CD4-positive, CD25-positive, alpha-beta regulatory T cell (primary cell): ENCODE measurements at regions not wholly inside any gene's neighbourhood (a gene's known extent, or its start where the extent isn't known, plus 50 kb on each side); places are given as distances from the start of the nearest gene placed in this dataset.
"Not testable (repeated sequence)": the region's sequence is repeated elsewhere in the genome, so short reads cannot be mapped to it uniquely, and the experiment has no call there.

Source experiments
- ATAC-seq, 2 donors: fragments of 150-1000 bp; cut with Tn5 transposase; one replicate each; pipeline ENCODE4 v1.10.0; 2021; ENCODE audit warnings: low read depth in 2 of 2, moderate number of reproducible peaks in 2 of 2, moderate library complexity in 1 of 2
- DNase-seq, 3 donors: peaks; one replicate each; pipeline versions ENCODE4 v3.0.0 to v3.0.0-alpha.2; 2012 to 2022; ENCODE audit warnings: mixed read lengths in 1 of 3
- H3K27ac ChIP-seq: one replicate; pipeline ENCODE4 v1.7.0; 2013; ENCODE audit warnings: mild to moderate bottlenecking, low read length; ENCODE audit not compliant: insufficient read depth, poor library complexity, severe bottlenecking
- H3K27me3 ChIP-seq: one replicate; pipeline ENCODE4 v1.7.0; 2013; ENCODE audit warnings: low read length; ENCODE audit not compliant: control insufficient read depth, insufficient read depth
- H3K36me3 ChIP-seq: one replicate; pipeline ENCODE4 v1.7.0; 2013; ENCODE audit warnings: mild to moderate bottlenecking, low read length, moderate library complexity; ENCODE audit not compliant: control insufficient read depth, insufficient read depth
- H3K4me1 ChIP-seq: 2 replicates; pipeline ENCODE4 v1.7.0; 2013; ENCODE audit warnings: mild to moderate bottlenecking, low read length; ENCODE audit not compliant: insufficient read depth, control insufficient read depth, poor library complexity, severe bottlenecking
- H3K4me3 ChIP-seq: one replicate; pipeline ENCODE4 v1.7.0; 2013; ENCODE audit warnings: low read depth, mild to moderate bottlenecking, low read length, moderate library complexity
- H3K9me3 ChIP-seq, 2 experiments: 1 replicate in 1 of 2; 2 replicates in 1 of 2; pipeline ENCODE4 v1.7.0; 2013; ENCODE audit warnings: low read length in 2 of 2, mild to moderate bottlenecking in 1 of 2, moderate library complexity in 1 of 2; ENCODE audit not compliant: control insufficient read depth in 2 of 2
- H3K27ac Mint-ChIP-seq, 3 donors: one replicate each; pipeline ENCODE4 v1.8.0; 2020 to 2022; ENCODE audit warnings: mild to moderate bottlenecking in 3 of 3, mixed read lengths in 3 of 3, moderate library complexity in 2 of 3
- H3K27me3 Mint-ChIP-seq: one replicate; pipeline ENCODE4 v1.8.0; 2022; ENCODE audit warnings: mild to moderate bottlenecking, mixed read lengths
- H3K36me3 Mint-ChIP-seq: one replicate; pipeline ENCODE4 v1.8.0; 2020; ENCODE audit warnings: mixed read lengths
- H3K4me1 Mint-ChIP-seq, 4 donors: one replicate each; pipeline ENCODE4 v1.8.0; 2020 to 2022; ENCODE audit warnings: mixed read lengths in 4 of 4, mild to moderate bottlenecking in 1 of 4
- H3K4me3 Mint-ChIP-seq, 4 donors: one replicate each; pipeline ENCODE4 v1.8.0; 2020 to 2022; ENCODE audit warnings: mild to moderate bottlenecking in 4 of 4, mixed read lengths in 4 of 4, moderate library complexity in 3 of 4
- H3K9me3 Mint-ChIP-seq, 7 donors: one replicate each; pipeline ENCODE4 v1.8.0; 2020 to 2022; ENCODE audit warnings: mixed read lengths in 7 of 7, mild to moderate bottlenecking in 3 of 7, moderate library complexity in 2 of 7

GRCh38 chr14:45641541-45641940, 388.5 kb upstream of the MIS18BP1 start:
- no peaks in the 10 kb centered on the region for H3K4me1 ChIP-seq
- no peak overlapping the region for H3K27ac ChIP-seq
- Mint-ChIP-seq H3K36me3 (no peaks in the 10 kb centered on the region), H3K9me3 (peaks cover 0 to 11% (median 7%) of the 10 kb centered on the region in 7 donors), H3K27me3 (no peaks in the 10 kb centered on the region), H3K4me3 (no peak overlapping the region), H3K4me1 (peaks cover 0 to 4% (median 0%) of the 10 kb centered on the region in 4 donors), H3K27ac (no peak overlapping the region)
- ATAC-seq (no peak), DNase-seq (no peak)
- H3K27me3 ChIP-seq = no peaks in the 10 kb centered on the region
- no peak overlapping the region for H3K4me3 ChIP-seq
- no peaks in the 10 kb centered on the region for H3K36me3 ChIP-seq
- no peaks in the 10 kb centered on the region for H3K9me3 ChIP-seq

- H3K4me1 Mint-ChIP-seq, H3K36me3 ChIP-seq, H3K27me3 ChIP-seq, DNase-seq, ATAC-seq, H3K27ac ChIP-seq, H3K36me3 Mint-ChIP-seq, H3K4me3 ChIP-seq, H3K4me3 Mint-ChIP-seq, H3K27me3 Mint-ChIP-seq, H3K4me1 ChIP-seq, H3K9me3 Mint-ChIP-seq, H3K9me3 ChIP-seq, H3K27ac Mint-ChIP-seq: not testable (repeated sequence)
These were observed 381.8 kb upstream of the MIS18BP1 start for GRCh38 chr14:45634651-45635441.

- Mint-ChIP-seq H3K27ac (no peak overlapping the region), H3K4me3 (no peak overlapping the region), H3K36me3 (no peaks in the 10 kb centered on the region), H3K27me3 (no peaks in the 10 kb centered on the region), H3K9me3 (peaks cover 0 to 10% (median 5%) of the 10 kb centered on the region in 7 donors), H3K4me1 (peaks cover 0 to 4% (median 0%) of the 10 kb centered on the region in 4 donors)
- no peak overlapping the region for H3K4me3 ChIP-seq
- H3K27me3 ChIP-seq = no peaks in the 10 kb centered on the region
- no peaks in the 10 kb centered on the region for H3K9me3 ChIP-seq
- no peaks in the 10 kb centered on the region for H3K36me3 ChIP-seq
- DNase-seq = no peak
- no peak overlapping the region for H3K27ac ChIP-seq
- H3K4me1 ChIP-seq = no peaks in the 10 kb centered on the region
- no peak for ATAC-seq
These were observed 380.4 kb upstream of the MIS18BP1 start for GRCh38 chr14:45633220-45633984.

DNA sequence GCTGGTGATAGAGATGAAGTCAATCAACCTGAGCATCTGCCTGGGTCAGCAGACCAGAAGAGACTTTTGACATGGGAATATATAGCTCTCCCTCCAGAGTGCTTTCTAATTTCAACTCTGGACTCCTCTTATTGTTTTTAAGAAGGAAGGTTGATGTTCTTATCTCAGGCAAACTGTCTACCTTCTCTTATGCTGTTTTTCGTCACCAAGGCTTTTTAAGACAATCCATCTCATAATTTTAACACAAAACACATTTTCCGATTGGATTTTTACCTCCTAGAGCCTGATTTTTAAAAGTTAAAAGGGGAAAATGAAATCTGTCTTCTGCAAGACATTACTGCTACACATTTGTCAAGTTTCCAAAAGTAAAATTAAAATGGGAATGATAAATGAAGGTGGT, 368.7 kb upstream of the MIS18BP1 start:
- Histone ChIP-seq H3K4me3 (no peak overlapping the region), H3K27me3 (no peaks in the 10 kb centered on the region), H3K27ac (no peak overlapping the region), H3K4me1 (no peaks in the 10 kb centered on the region), H3K9me3 (peaks cover 0 to 3% of the 10 kb centered on the region in 2 experiments), H3K36me3 (no peaks in the 10 kb centered on the region)
- no peaks in the 10 kb centered on the region for H3K4me1 Mint-ChIP-seq
- H3K9me3 Mint-ChIP-seq = peaks cover 0 to 11% (median 7%) of the 10 kb centered on the region in 7 donors
- H3K27ac Mint-ChIP-seq = no peak overlapping the region
- DNase-seq (no peak), ATAC-seq (no peak)
- H3K27me3 Mint-ChIP-seq = no peaks in the 10 kb centered on the region
- no peaks in the 10 kb centered on the region for H3K36me3 Mint-ChIP-seq
- H3K4me3 Mint-ChIP-seq = no peak overlapping the region

DNA sequence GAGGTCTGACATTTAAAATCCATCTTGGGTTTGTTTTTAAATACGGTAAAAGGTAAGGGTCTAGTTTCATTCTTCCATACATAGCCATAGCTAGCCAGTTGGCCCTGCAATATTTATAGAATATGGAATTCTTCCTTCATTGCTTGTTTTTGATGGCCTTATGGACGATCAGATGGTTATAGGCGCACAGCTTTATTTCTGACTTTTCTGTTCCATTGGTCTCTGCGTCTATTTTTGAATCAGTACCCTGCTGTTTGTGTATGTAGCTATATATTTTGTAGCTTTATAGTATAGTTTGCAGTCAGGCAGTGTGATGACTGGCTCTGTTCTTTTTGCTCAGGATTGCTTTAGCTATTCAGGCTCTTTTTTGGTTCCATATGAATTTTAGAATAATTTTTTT, 366.8 kb upstream of the MIS18BP1 start:
- Histone ChIP-seq H3K36me3 (no peaks in the 10 kb centered on the region), H3K4me1 (no peaks in the 10 kb centered on the region), H3K27me3 (no peaks in the 10 kb centered on the region), H3K9me3 (no peaks in the 10 kb centered on the region), H3K27ac (no peak overlapping the region), H3K4me3 (no peak overlapping the region)
- Mint-ChIP-seq H3K27ac (no peak overlapping the region), H3K27me3 (no peaks in the 10 kb centered on the region), H3K9me3 (peaks cover 1 to 16% (median 6%) of the 10 kb centered on the region in 7 donors), H3K4me1 (no peaks in the 10 kb centered on the region), H3K4me3 (no peak overlapping the region), H3K36me3 (no peaks in the 10 kb centered on the region)
- DNase-seq (no peak), ATAC-seq (no peak)

DNA sequence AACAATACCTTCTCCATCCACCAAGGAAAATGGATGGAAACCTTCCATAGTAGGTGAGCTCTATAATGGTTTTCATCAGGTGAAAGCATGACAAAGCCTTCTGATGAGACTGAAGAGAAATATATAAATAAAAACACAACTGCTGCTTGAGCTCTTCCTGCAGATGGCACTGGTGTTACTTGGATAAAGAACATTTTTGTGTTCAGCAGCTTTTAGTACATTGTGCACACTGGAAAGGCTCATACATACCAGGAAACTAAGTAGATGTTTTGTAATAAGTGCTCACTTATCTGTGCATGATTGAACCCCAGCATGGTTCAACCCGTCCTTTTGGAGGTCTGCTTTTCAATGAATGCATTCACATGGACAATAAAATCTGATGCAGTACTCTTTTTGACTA, 357.3 kb upstream of the MIS18BP1 start:
- DNase-seq = no peak
- Histone ChIP-seq H3K9me3 (no peaks in the 10 kb centered on the region), H3K4me1 (no peaks in the 10 kb centered on the region), H3K27ac (no peak overlapping the region), H3K27me3 (no peaks in the 10 kb centered on the region), H3K4me3 (no peak overlapping the region), H3K36me3 (no peaks in the 10 kb centered on the region)
- H3K27ac Mint-ChIP-seq = no peak overlapping the region
- ATAC-seq = no peak
- no peaks in the 10 kb centered on the region for H3K4me1 Mint-ChIP-seq
- no peaks in the 10 kb centered on the region for H3K27me3 Mint-ChIP-seq
- no peaks in the 10 kb centered on the region for H3K36me3 Mint-ChIP-seq
- H3K4me3 Mint-ChIP-seq = no peak overlapping the region
- H3K9me3 Mint-ChIP-seq = peaks cover 0 to 6% (median 3%) of the 10 kb centered on the region in 7 donors

DNA sequence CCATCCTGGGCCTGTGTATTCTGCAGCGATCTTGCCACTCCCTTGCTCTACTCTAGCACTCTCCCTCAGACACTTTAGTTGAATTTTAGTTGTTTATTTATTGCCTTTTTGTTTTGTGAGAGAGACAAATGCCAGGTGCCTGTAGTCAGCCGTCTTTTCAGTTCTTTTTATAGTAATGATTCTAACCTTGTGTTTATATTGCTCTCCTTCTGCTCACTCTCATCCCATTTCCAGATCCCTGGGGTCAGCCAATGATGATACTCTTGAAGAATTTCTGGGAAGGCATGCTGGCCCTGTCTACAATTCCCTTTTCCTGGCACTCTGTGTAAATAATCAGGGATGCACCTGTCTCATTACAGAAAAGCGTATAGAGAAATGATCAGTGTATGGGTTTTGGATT, 334.1 kb upstream of the MIS18BP1 start:
- H3K9me3 ChIP-seq = peaks cover 3 to 15% of the 10 kb centered on the region in 2 experiments
- Mint-ChIP-seq H3K4me3 (no peak overlapping the region), H3K4me1 (no peaks in the 10 kb centered on the region), H3K9me3 (peaks cover 3 to 34% (median 10%) of the 10 kb centered on the region in 7 donors), H3K27ac (no peak overlapping the region), H3K36me3 (no peaks in the 10 kb centered on the region), H3K27me3 (no peaks in the 10 kb centered on the region)
- ATAC-seq = no peak
- no peak overlapping the region for H3K4me3 ChIP-seq
- no peaks in the 10 kb centered on the region for H3K27me3 ChIP-seq
- H3K4me1 ChIP-seq = no peaks in the 10 kb centered on the region
- no peak overlapping the region for H3K27ac ChIP-seq
- no peak for DNase-seq
- no peaks in the 10 kb centered on the region for H3K36me3 ChIP-seq
